Endothelial cell of umbilical vein (primary cell): ENCODE measurements at regions not wholly inside any gene's neighbourhood (a gene's known extent, or its start where the extent isn't known, plus 50 kb on each side); places are given as distances from the start of the nearest gene placed in this dataset.

ENCODE experiments used
- BruUV-seq: library from RNA; stranded (reverse); fragments of 400-500 nt; replicated peaks from 2 replicates; lab custom pipeline; 2021; lab: Mats Ljungman, UMichigan
- CTCF ChIA-PET: fragments of 300-600, 350-600 bp; sonication (Branson Sonifier 250); formaldehyde crosslinking; loops from one replicate; lab custom pipeline; 2021; ENCODE audit warnings: antibody characterized with exemption, inconsistent platforms; lab: Charles Lee
- POLR2A ChIA-PET: fragments of 300-600, 350-600 bp; sonication (Branson Sonifier 250); formaldehyde crosslinking; loops from one replicate; lab custom pipeline; 2021; ENCODE audit warnings: antibody characterized with exemption, inconsistent platforms; lab: Charles Lee
- DNase-seq: peaks from one replicate; pipeline ENCODE4 v3.0.0-alpha.2; 2011; ENCODE audit warnings: low read depth, low spot score
- FAIRE-seq: peaks from 2 replicates; lab custom pipeline; 2011; peaks lifted over from hg19 to GRCh38; lab: Jason Lieb, UNC
- H2AFZ ChIP-seq: 2 replicates; pipeline ENCODE4 v1.6.0; 2012; ENCODE audit warnings: low read depth, low read length, control low read depth, inconsistent platforms
- H3K27ac ChIP-seq: 2 replicates; pipeline ENCODE4 v1.5.1; 2011; ENCODE audit warnings: low read depth, mild to moderate bottlenecking, control low read depth, low read length, moderate library complexity; ENCODE audit not compliant: insufficient read depth
- H3K27me3 ChIP-seq, 2 experiments: 2 replicates each; pipeline versions ENCODE4 v1.6.0 to v1.6.1; 2011; ENCODE audit warnings: low read length in 2 of 2, mixed read lengths in 1 of 2; ENCODE audit not compliant: control insufficient read depth in 2 of 2, insufficient read depth in 2 of 2
- H3K36me3 ChIP-seq, 2 experiments: 2 replicates in 1 of 2; 3 replicates in 1 of 2; pipeline ENCODE4 v1.5.1; 2011; ENCODE audit warnings: low read length in 2 of 2, mild to moderate bottlenecking in 1 of 2, moderate library complexity in 1 of 2; ENCODE audit not compliant: control insufficient read depth in 2 of 2, insufficient read depth in 2 of 2; ENCODE audit errors: extremely low read depth in 1 of 2
- H3K4me1 ChIP-seq: 3 replicates; pipeline ENCODE4 v1.5.1; 2011; ENCODE audit warnings: mild to moderate bottlenecking, low read length; ENCODE audit not compliant: control insufficient read depth, insufficient read depth; ENCODE audit errors: extremely low read depth
- H3K4me2 ChIP-seq: 2 replicates; pipeline ENCODE4 v1.6.1; 2011; ENCODE audit warnings: low read length, control low read depth, mixed read lengths; ENCODE audit not compliant: insufficient read depth
- H3K4me3 ChIP-seq, 3 experiments: fragments of 200-600 bp in 1 of 3; sonication (generic), shearing (Covaris generic) in 1 of 3; replicated peaks in 1 of 3; 2 replicates each; pipeline ENCODE4 v1.5.1; 2011 to 2016; ENCODE audit warnings: control low read depth in 3 of 3, low read length in 3 of 3, mild to moderate bottlenecking in 2 of 3, inconsistent platforms in 1 of 3, low read depth in 1 of 3, moderate library complexity in 1 of 3; ENCODE audit not compliant: insufficient read depth in 1 of 3
- H3K79me2 ChIP-seq: 2 replicates; pipeline ENCODE4 v1.6.0; 2012; ENCODE audit warnings: low read length, inconsistent platforms; ENCODE audit not compliant: control insufficient read depth, insufficient read depth
- H3K9ac ChIP-seq: replicated peaks from 2 replicates; pipeline ENCODE3; 2011; ENCODE audit warnings: low read length, control low read depth; ENCODE audit not compliant: insufficient read depth; ENCODE audit errors: extremely low read depth
- H3K9me1 ChIP-seq: replicated peaks from 3 replicates; pipeline ENCODE4 v1.6.0; 2011; ENCODE audit warnings: mild to moderate bottlenecking, low read length; ENCODE audit not compliant: control insufficient read depth, insufficient read depth; ENCODE audit errors: extremely low read depth
- H3K9me3 ChIP-seq: replicated peaks from 2 replicates; pipeline ENCODE4 v1.5.1; 2012; ENCODE audit warnings: low read length, inconsistent platforms; ENCODE audit not compliant: control insufficient read depth, insufficient read depth
- H4K20me1 ChIP-seq: replicated peaks from 2 replicates; pipeline ENCODE3; 2011; ENCODE audit warnings: mild to moderate bottlenecking, low read length; ENCODE audit not compliant: control insufficient read depth, insufficient read depth; ENCODE audit errors: extremely low read depth
- CTCF ChIP-seq, 2 donors: IDR thresholded peaks; 1 replicate in 1 of 2; 2 replicates in 1 of 2; pipeline ENCODE4 v1.5.1; 2011; ENCODE audit warnings: low read length in 2 of 2, mild to moderate bottlenecking in 2 of 2, moderate library complexity in 2 of 2, control low read depth in 1 of 2, inconsistent platforms in 1 of 2, low read depth in 1 of 2; ENCODE audit not compliant: insufficient read depth in 1 of 2; ENCODE audit errors: extremely low read depth in 1 of 2
- EZH2 ChIP-seq: IDR thresholded peaks from 2 replicates; pipeline ENCODE4 v1.6.1; 2012; ENCODE audit warnings: borderline replicate concordance, low read depth, mild to moderate bottlenecking, moderate library complexity, low read length, inconsistent platforms; ENCODE audit not compliant: severe bottlenecking
- FOS ChIP-seq: IDR thresholded peaks from 2 replicates; pipeline ENCODE4 v1.6.1; 2011; ENCODE audit warnings: mild to moderate bottlenecking, low read length, moderate library complexity, borderline replicate concordance; ENCODE audit not compliant: insufficient read depth
- GATA2 ChIP-seq: IDR thresholded peaks from 2 replicates; pipeline ENCODE4 v1.7.0; 2011; ENCODE audit warnings: low read depth, mild to moderate bottlenecking, moderate library complexity, mixed read lengths, low read length; ENCODE audit not compliant: insufficient read length, insufficient read depth
- JUN ChIP-seq: IDR thresholded peaks from 2 replicates; pipeline ENCODE4 v1.6.1; 2011; ENCODE audit warnings: borderline replicate concordance, low read depth; ENCODE audit not compliant: insufficient read length, insufficient read depth
- MAX ChIP-seq: IDR thresholded peaks from 2 replicates; pipeline ENCODE4 v1.6.1; 2011; ENCODE audit not compliant: insufficient read depth, insufficient read length
- MYC ChIP-seq: IDR thresholded peaks from one replicate; pipeline ENCODE4 v1.6.1; 2011; ENCODE audit warnings: mild to moderate bottlenecking, low read depth, low read length
- POLR2A ChIP-seq: IDR thresholded peaks from 2 replicates; pipeline ENCODE4 v1.6.1; 2012; ENCODE audit warnings: low read depth, mild to moderate bottlenecking, control low read depth, low read length
- POLR2AphosphoS5 ChIP-seq: IDR thresholded peaks from 2 replicates; pipeline ENCODE4 v1.6.1; 2012; ENCODE audit warnings: low read depth, mild to moderate bottlenecking, control low read depth, low read length, moderate library complexity; ENCODE audit not compliant: insufficient read depth
- dilution Hi-C: fragments of 300-500 bp; cut with MboI; formaldehyde crosslinking; loops from one replicate; pipeline ENCODE4 v1.15.0; 2019; ENCODE audit warnings: low sequenced_read_pairs; ENCODE audit not compliant: extremely low pct_ligation_motif_present
- intact Hi-C: fragments of 100-400 bp; cut with micrococcal nuclease; formaldehyde crosslinking; loops from one replicate; pipeline ENCODE4 v1.10.0; 2022

GRCh38 chr15:87263296-87263695, 993.2 kb downstream of the NTRK3 start:
- intact Hi-C loops, result no loop called here
- no peak overlapping the region for H2AFZ ChIP-seq

GRCh38 chr15:87245592-87245991, 1010.9 kb downstream of the NTRK3 start:
- Histone ChIP-seq H3K36me3 (no peaks in the 10 kb centered on the region), H3K9me1 (no peaks in the 10 kb centered on the region), H3K79me2 (no peaks in the 10 kb centered on the region), H3K9ac (no peak overlapping the region), H3K4me1 (no peaks in the 10 kb centered on the region), H3K9me3 (peaks cover 9% of the 10 kb centered on the region), H3K27ac (no peak overlapping the region), H3K4me2 (no peak overlapping the region), H2AFZ (no peak overlapping the region), H3K27me3 (no peaks in the 10 kb centered on the region), H4K20me1 (no peaks in the 10 kb centered on the region), H3K4me3 (no peak overlapping the region)
- CTCF ChIA-PET, result no interaction called here
- dilution Hi-C loops, result no loop called here
- no TSS peak for BruUV-seq
- DNase-seq, result no peak
- POLR2A ChIA-PET, result no interaction called here
- no peak for FAIRE-seq
- TF ChIP-seq GATA2 (no peak), MYC (no peak), POLR2AphosphoS5 (no peak), FOS (no peak), EZH2 (no peak), MAX (no peak), CTCF (IDR thresholded peaks at IDR 0.05; ENCODE audit: extremely low read depth in 1 of 2, insufficient read depth in 1 of 2, low read depth in 1 of 2, low read length in 2 of 2) (no peak), POLR2A (no peak), JUN (no peak)
- intact Hi-C loops, result no loop called here

More at GRCh38 chr15:87263296-87263695, 993.2 kb downstream of the NTRK3 start:
- TF ChIP-seq POLR2A, result no peak
- TF ChIP-seq JUN, result peak; percentile 24
- H3K79me2 ChIP-seq, result no peaks in the 10 kb centered on the region
- no peaks in the 10 kb centered on the region for H3K36me3 ChIP-seq
- DNase-seq (no peak), FAIRE-seq (no peak)
- no peak overlapping the region for H3K27ac ChIP-seq
- no TSS peak for BruUV-seq
- CTCF ChIA-PET, result no interaction called here
- H3K4me3 ChIP-seq, result no peak overlapping the region
- POLR2A ChIA-PET, result no interaction called here
- no peaks in the 10 kb centered on the region for H4K20me1 ChIP-seq
- dilution Hi-C loops, result no loop called here
- no peak overlapping the region for H3K9ac ChIP-seq
- no peaks in the 10 kb centered on the region for H3K27me3 ChIP-seq
- H3K4me2 ChIP-seq, result no peak overlapping the region
- no peaks in the 10 kb centered on the region for H3K9me1 ChIP-seq
- H3K4me1 ChIP-seq, result no peaks in the 10 kb centered on the region
- no peaks in the 10 kb centered on the region for H3K9me3 ChIP-seq
